ENCODE measurements at regions not wholly inside any gene's neighbourhood (a gene's known extent, or its start where the extent isn't known, plus 50 kb on each side); places are given as distances from the start of the nearest gene placed in this dataset.

DNA sequence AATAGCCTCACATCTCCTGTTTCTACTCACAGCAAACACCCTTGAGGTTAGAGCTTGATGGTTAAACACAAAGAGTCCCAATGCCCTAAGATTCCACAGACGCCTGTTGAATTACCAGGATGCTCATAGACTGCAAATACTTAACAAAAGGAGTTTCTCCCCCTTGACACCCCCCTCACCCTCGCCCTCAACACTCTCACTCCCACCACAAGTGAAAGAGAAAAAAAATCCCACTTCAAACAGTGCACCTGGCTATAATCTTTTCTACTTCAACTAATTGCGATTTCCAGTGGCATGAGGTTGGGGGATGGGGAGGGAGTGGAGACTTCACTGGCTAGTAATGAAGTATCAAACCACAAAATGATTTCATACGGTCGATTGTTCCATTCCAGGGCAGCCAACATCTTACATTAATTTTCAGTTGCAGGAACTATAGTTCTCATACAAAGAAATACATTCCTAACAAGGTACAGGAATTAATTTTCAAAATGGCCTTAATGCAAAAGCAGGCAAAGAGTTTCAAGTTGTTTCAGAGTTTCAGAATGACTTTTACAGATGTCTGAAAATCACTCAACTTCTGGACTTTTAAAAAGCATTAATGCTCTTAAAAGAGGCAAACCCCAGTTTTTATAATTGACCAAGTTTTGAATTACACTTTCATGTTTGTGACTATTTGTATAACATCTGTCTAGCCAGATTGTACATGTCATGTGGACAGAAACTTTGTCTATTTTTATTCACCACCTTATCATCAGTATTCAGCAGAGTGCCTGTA is 390.7 kb downstream of the C12orf75 start:
- peak; percentile 65 for DNase-seq

DNA sequence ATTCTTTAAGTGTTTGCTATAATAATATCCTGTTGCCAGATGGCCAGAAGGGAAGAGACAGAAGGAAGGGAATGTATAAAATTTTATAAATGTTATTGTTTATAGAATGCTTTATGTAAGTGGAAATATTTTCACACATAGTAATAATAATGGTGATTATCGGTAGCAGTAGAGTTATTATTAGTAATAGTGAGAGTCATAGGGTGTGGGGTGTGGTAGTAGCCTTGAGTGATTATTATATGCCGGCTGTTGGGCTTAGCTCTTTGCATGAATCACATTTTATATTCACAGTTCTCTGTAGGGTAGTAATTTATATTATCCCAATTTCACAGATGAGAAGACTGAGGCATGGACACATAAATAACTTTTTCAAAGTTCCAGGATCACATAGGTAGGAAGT is 391.4 kb downstream of the C12orf75 start:
- DNase-seq, result no peak

DNA sequence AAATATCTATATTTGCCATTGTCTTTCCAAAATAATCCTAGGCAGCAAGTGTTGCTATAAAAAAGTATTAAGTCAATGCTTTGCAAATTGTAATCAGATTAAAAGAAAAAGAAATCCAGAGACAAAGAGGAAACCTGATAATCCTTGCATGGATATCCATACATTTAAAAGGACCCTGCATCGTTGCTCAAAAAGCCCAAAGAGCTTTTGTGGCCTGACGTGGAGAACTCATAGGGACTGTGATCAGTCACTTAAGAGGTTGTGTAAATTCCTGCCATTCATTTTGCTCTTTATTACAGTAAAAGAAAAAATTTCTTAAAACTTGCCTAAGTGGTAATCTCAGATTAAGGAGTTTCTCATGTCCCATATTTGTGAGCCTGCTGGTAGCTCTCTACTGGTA is 392.6 kb downstream of the C12orf75 start:
- DNase-seq, result no peak

DNA sequence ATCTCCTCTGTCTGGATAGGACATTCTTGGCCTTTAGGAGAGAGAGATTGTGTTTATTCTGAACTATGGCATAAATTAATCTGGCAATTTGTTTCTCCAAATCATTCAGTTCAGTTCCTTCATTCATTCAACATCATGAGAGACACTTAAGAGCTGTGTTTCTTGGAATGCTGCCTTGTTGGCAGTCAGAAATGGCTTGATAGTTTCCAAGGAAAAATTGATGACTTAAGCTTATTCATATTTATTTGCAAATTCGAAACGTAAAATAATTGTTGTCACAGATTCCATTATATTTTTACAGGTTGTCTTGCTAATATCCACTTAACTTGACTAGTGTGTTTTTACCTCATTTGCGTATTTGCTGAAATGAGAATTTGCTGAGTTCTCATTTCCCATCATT is 393.0 kb downstream of the C12orf75 start:
- no peak for DNase-seq

DNA sequence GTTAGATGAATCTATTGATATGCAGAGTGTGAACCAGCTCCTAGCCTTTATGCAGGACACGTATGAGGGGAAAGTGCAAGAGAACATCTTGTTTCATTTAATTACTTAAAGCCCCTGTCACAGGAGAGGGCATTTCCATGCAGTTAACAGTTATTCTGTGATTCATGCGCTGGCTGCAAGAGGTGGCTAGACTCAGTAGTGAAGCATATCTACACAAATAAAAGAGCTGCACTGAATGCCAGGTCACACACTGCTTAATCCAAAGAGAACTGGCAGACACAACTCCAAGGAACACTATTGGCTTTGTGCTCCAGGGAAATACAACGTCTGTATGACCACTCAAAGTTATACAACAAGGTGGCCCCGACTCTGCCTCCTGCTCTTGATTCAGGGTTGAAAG is 394.1 kb downstream of the C12orf75 start:
- DNase-seq, result no peak

DNA sequence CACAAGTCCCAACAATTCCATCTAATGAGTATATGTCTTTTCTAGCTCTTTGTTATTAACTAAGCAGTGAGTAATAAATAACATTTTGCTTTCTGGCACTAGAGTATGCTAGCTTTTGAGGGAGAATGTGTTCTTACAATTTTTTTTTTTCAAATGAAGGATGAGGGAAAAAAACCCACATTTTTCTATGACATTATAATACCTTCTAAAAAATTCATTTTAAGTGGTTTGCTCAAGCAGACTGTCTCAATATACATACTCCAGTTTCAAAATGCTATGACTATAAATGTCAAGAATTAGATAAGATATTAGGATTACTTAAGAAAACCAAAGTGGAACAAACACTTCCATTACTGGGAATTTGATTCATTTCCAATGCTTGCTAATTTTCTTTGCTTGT is 394.6 kb downstream of the C12orf75 start:
- no peak for DNase-seq

DNA sequence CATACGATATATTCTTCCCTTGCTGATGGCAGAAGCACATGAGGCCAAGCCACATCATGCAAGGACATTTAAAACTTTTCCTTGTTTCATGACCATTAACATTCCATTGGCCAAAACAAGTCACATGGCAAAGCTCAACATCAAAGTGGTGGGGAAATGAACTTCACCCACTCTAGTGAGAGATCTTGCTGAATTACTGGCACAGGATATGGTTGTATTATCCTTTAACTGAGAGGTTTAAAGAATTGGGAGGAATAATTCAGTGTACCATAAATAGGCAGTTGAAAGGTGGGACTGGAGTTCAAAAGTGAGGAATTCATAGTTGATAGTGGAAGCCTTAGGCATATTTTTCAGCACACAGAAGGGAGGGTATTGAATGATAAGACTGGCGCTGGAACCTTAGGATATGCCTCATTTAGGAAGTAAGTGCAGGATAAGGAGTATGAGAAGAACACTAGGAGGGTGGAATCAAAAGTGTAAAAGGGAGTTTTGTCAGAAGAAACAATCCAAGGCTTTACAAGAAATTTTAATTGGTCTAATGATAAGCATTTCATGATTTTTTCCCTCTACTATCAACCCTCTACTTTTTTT is 398.8 kb downstream of the C12orf75 start:
- DNase-seq, result no peak

DNA sequence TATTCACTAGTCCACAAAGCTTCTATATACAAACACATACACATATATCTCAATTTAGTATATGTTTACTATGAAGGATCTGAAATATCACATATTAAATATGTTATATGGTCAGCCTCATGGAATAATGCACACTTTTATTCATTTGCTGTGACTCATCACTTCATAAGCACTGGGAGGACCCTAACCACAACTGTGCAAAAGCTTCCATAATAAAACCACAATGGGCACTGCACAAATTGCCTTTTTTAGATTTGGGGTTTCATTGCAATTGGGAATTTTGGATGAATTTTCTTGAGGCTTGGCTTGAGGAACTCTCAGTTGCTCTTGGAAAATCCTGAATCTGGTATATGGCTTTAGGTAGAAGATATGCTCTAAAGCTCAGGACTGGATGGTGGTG is 399.4 kb downstream of the C12orf75 start:
- no peak for DNase-seq

DNA sequence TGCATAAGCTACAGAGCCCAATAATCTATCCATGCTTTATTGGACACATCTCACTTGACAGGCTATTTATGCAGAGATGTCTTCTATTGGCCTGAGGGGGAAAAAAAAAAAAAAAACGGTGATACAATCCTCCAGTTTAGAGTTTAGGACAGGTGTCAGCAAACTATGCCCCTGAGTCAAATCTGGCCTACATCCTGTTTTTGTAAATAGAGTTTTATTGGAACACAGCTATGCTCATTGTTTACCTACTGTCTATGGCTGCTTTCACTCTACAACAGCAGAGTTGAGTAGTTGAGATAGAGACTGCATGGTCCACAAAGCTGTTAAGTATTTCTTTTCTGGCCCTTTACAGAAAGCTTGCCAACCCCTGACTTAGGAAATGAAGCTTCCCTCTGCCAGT is 403.1 kb downstream of the C12orf75 start:
- no peak for DNase-seq

DNA sequence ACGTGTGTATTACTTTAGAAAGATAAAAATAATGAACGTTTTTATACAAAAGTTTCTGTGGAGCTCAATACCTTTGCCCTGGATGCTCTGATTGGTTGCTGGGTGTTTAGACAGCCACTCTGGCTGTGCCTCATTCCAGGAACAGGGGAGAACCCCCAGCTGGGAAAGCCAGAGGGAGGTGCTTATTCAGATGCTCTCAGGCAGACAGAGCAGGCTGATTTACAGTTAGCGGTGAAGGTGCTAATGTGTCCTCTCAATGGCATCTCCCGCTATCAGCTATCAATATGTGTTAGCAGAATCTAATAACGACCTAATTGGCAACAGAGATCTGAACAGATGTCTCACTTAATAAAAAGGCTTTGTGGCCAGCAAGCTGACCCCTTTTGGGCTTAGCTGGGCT is 402.3 kb downstream of the NUAK1 start:
- no peak for DNase-seq

DNA sequence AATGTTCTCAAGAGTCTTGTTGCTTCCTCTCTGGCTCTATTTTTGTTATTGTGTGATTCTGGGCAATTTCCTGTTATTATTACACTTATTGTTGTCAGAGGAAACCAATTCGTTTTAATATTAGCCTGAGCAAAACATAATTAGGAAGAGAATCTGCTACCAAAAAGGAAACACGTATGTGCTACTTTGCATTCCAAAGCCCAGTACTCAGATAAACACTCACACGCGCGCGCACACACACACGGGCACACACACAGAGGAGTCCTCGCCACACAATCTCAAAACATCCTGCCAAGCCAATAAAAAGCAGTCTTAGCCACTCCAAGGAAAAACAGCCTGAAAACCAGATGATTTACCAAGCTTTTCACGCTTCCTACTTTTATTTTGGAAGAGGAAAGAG is 400.7 kb downstream of the NUAK1 start:
- no peak for DNase-seq

DNA sequence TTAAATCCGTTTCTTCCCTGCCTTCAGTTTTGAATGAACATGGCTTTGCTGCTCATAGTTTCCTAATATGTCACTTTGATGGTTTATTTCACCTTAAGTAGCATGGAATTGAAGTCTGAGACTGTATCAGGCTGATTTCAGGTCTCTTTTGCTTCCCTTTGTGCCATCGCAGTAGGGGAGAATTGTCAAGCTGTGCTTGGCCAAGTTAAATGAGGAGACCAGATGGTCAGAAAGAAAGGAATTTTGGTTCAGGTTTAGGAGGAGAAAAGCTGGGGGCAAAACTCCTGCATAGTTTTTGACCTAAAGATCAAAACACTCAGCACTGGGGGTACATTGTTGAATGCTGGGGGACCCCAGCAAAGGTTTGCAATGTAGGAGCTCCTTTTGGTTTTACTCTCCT is 398.4 kb downstream of the NUAK1 start:
- DNase-seq, result no peak

DNA sequence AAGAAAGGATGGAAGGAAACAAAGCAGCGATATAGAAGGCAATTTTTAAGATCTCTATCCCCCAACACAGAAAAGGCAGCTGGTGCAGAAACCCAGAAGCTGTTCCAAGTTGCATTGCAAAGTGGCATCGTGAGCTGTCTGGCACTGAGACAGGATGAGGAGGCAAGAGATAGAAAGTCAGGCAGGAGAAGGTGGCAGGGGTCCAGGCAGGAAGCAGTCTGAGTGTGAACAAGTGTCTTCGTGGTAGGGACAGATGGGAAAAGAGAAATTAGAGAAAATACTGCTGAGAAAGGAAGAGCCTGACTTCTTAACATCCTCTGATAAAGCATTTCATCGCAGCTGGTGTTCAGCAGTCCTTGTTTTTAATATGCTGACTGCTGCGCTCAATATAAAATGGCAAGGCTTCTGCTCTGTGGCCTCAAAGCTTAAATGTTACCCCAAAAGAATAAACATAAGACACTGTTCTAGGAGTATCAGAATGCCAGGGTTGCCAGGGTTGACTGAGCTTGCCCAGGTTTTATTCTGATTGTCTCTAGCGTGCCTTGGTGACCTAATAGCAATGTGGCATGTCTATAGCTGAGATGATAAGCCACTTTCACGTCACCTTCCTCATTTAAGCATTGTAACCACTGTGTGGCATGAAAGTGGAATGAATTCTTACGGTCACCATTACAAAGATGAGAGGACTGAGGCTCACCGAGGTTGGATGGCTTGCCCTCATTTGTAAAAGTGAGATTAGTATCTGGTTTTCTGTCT is 397.6 kb downstream of the NUAK1 start:
- no peak for DNase-seq

DNA sequence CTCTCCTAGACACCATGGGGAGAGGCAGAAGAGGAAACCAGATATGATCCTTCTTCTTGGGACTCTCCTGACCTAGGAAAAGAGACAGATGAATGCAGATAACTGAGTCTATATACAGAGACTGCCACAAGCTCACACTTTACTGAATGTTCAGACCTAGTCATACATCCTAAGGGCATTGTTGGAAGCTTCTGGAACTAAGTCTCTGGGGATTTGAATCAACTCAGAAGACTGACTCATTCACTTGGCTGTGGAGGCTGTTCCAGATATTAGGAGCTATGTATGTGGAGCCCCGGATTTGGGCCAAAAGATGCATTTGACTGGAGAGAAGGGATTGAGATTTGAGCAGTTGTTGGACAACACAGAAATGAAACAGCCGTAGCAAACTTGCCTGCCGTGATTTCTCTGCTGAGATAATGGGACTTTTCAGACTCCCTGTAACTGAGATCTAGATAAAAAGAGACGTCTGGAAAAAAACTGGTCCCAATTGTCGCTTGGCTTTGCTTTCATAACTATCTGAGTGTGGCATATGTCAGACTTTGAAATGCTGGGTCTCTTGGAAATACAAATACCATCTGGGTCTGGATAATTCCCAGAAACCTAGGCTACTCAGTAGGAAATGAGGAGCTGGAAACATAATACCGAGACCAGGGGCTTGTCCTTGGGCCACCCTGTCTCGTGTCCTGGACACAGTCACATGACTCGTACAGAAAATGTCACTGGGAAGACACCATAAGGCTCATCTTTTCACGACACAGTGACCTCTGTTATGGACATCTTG is 396.8 kb downstream of the NUAK1 start:
- DNase-seq, result no peak

DNA sequence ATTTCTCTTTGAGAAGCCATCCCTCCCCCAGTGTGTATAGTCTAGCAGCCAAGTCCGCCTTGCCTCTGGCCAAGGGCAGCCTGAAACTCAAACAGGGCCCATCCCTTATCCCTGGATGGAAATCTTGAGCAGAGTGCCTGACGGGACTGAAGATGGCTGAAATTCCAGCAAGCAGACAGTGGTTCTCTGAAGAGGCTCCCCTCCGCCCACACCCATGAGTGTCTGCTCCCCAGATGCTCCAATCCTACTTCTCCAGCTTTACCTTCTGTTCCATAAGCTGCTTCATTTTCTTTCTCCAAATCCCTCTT is 396.2 kb downstream of the NUAK1 start:
- no peak for DNase-seq

DNA sequence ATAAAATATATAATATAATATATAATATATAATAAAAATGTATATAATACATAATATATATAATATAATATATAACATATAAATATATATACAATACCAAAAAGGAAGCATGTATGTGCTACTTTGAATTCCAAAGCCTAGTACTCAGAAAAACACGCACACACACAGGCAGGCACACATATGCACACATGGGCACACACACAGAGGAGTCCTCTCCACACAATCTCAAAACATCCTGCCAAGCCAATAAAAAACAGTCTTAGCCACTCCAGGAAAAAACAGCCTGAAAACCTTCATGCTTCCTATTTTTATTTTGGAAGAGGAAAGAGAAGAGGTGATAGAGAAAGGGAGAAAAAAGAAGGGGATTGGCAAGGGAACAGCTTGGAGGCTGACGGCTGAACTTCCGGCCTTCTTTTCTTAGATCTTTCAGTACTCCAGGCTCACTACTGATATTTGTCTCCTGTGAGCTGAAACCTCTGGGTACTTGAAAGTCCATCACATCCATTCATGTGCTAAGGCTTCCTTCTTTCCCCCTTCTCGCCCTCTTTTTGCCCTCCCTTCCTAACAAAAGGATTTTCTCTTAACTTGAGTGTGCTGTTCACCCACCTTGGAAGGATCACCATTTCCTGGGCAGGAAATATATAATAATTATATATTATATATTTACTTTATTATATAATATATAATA is 394.2 kb downstream of the NUAK1 start:
- no peak for DNase-seq

DNA sequence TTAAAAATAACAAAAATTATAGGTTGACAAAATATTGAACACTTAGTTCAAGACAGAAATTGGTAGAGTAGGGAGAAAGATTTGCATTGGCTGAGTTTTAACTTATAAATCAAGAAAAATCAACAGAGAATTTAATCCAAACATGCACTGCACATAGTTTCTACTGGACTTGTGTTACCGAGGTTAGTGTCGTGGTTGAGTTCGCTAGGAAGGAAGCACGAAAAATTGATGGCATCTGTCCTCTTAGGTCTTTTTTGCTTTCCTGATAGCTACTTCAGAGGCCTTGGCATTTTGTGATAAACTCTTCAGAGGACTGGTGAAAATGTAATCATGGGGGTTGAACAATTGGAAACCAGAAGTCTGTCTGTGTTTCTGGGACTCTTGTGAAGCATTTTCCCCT is 392.9 kb downstream of the NUAK1 start:
- no peak for DNase-seq

DNA sequence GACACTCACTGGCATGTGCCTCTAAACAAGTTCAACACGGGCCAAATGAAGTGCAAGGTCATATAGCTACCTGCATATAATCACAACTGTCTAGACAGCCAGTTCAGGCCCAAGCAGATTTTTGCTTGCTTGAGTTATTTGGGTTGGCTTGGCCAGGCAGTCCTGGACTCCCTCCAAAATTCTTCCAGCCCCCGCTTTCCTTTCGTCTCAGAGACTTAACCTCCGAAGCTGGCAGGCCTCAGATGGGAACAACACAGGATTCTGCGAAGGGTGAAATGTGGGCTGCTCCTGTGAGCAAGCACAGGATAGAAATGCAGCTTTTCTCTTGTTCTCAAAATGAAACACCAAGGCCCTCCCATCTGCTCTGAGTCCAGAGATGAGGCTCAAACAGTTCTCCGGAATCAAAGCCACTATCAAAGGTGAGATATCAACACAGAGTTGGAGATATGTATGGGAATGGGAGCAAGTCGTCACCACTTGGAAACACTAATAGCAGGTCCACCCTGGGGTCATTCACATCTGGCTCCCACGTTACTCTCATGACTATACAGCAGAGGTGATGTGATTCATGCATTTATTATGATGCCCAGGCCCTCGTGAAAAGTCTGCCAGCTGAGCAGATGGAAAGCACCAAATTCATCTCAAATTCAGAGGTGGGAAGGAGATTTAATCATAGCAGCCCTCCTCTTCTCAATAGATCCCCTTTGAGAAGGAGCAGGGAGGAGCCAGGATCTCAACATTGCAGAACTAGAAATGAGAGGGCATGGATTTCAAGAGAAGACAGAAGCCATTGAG is 389.8 kb downstream of the NUAK1 start:
- no peak for DNase-seq

DNA sequence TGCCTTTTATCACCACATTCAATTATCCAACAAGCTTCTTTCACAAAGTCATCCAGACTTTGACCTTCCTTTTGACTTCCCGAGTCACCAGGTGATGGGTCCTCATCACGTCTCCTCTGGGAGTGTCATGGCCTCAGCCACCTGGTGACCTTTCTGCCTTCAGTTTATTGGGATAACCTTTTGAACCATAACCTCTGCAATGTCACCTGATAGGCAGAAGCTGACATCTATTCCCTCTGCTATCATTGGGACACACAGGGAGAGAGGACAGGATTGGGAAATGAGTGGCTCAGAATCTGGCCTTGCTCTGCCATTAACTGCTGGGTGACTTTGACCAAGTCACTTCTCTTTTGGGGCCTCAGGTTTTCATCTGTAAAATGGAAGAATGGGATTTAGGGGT is 388.7 kb downstream of the NUAK1 start:
- no peak for DNase-seq

DNA sequence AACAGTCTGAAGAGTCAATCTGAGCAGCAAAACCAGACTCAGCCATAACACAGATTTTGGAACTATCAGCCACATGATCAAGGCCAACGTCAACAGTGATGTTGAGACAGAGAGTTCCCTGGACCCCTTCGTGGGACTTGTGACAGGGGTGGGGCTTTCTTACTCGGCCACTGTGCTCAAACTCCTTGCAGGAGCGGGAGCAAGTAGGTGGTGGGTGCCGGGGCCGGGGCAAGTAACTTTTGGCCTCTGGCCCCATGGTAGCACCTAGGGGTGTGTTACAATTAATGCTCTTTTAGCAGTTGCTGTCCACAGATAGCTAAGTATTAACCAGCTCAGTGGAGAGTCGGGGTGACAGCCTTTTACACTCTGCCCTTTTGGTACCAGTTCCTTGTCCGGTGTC is 384.4 kb downstream of the NUAK1 start:
- no peak for DNase-seq

DNA sequence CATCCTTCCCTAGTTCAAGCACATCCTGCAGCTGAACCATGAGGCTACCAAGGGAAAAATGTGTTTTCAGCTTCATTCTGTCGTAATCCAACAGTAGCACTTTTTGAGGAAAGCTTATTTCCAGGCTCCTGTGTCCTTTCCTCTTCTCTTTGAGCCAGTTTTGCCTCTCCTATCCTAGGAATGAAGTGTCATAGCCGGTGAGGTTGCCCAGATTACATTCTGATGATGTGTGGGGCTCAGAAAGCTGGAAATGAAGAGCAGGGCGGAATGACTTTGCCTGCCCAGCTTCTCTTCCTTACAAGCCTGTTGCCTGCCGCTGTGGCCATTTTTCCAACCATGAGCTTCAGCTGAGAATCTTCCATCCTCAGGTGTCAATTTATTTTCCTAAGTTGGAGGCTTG is 381.8 kb downstream of the NUAK1 start:
- no peak for DNase-seq

DNA sequence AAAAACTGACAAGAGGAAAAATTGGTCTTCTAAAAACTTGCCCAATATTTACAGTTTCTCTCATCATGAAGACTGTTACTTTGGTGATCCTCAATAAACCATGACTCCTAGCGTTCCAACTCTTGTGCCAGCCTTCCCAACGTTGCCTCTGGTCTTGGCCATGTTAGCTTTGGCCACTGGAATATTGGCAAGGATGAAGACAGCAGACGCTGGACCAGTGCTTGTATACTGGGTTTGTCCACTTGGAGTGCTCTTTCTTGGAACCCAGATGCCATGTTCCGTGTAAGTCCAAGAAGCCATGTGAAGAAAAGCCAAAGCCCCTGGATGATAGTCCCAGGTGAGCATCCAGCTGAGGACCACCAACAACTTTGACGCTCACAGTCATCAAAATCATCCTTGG is 379.6 kb downstream of the NUAK1 start:
- DNase-seq, result no peak
